ENCODE measurements at regions not wholly inside any gene's neighbourhood (a gene's known extent, or its start where the extent isn't known, plus 50 kb on each side); places are given as distances from the start of the nearest gene placed in this dataset.

DNA sequence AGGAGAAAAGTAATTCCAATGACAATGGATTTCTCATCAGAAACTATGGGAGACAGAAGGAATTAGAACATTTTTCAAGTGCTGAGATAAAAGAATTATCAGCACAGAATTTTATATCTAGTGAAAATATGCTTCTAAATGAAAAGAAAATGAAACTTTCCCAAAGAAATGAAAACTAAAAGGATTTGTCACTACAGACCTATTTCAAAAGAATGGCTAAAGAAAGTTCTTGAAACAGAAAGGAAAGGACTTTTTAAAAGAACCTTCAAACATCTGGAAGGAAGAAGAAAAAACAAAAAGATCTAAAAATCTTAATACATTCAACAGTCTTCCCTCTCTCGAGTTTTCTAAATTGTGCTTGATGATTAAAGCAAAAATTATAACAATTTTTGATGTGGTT lies 255.4 kb downstream of the FAM76B start:
- no peak overlapping the region for H3K4me2 ChIP-seq (ENCODE audit: insufficient read depth, low read length)
- DNase-seq (no peak), ATAC-seq (ENCODE audit: insufficient read depth, low read depth) (no peak)
- H2AFZ ChIP-seq (ENCODE audit: low read depth, low read length), result no peak overlapping the region
- H3K4me1 ChIP-seq (ENCODE audit: insufficient read depth, low read length), result no peaks in the 10 kb centered on the region
- H3K79me2 ChIP-seq (ENCODE audit: insufficient read depth, low read length), result no peaks in the 10 kb centered on the region
- H3K4me3 ChIP-seq (ENCODE audit: low read depth in 1 of 2, low read length in 2 of 2), result no peak overlapping the region
- H4K20me1 ChIP-seq (ENCODE audit: insufficient read depth, low read length), result no peaks in the 10 kb centered on the region
- no peaks in the 10 kb centered on the region for H3K27me3 ChIP-seq (ENCODE audit: insufficient read depth, low read length, poor library complexity)
- TF ChIP-seq EZH2 (IDR thresholded peaks at IDR 0.05; ENCODE audit: borderline replicate concordance, low read depth, low read length, severe bottlenecking) (no peak), CTCF (IDR thresholded peaks at IDR 0.05; ENCODE audit: borderline replicate concordance, extremely low read depth, low read length, poor library complexity, severe bottlenecking) (no peak)
- no peaks in the 10 kb centered on the region for H3K9me3 ChIP-seq (ENCODE audit: insufficient read depth, low read length, severe bottlenecking)
- no peak overlapping the region for H3K9ac ChIP-seq (ENCODE audit: low read depth, low read length)
- H3K27ac ChIP-seq (ENCODE audit: low read length), result no peak overlapping the region
- no peaks in the 10 kb centered on the region for H3K36me3 ChIP-seq (ENCODE audit: insufficient read depth, low read length)

GRCh38 chr11:95531116-95531515 lies 258.5 kb downstream of the FAM76B start:
- Histone ChIP-seq H3K4me1 (ENCODE audit: insufficient read depth, low read length) (no peaks in the 10 kb centered on the region), H3K79me2 (ENCODE audit: insufficient read depth, low read length) (no peaks in the 10 kb centered on the region), H3K4me3 (ENCODE audit: low read depth in 1 of 2, low read length in 2 of 2) (no peak overlapping the region), H3K27ac (ENCODE audit: low read length) (no peak overlapping the region), H3K4me2 (ENCODE audit: insufficient read depth, low read length) (no peak overlapping the region), H4K20me1 (ENCODE audit: insufficient read depth, low read length) (no peaks in the 10 kb centered on the region), H3K27me3 (ENCODE audit: insufficient read depth, low read length, poor library complexity) (no peaks in the 10 kb centered on the region), H3K36me3 (ENCODE audit: insufficient read depth, low read length) (no peaks in the 10 kb centered on the region), H3K9ac (ENCODE audit: low read depth, low read length) (no peak overlapping the region), H2AFZ (ENCODE audit: low read depth, low read length) (no peak overlapping the region), H3K9me3 (ENCODE audit: insufficient read depth, low read length, severe bottlenecking) (no peaks in the 10 kb centered on the region)
- ATAC-seq (ENCODE audit: insufficient read depth, low read depth) (no peak), DNase-seq (no peak)
- TF ChIP-seq EZH2 (IDR thresholded peaks at IDR 0.05; ENCODE audit: borderline replicate concordance, low read depth, low read length, severe bottlenecking) (no peak), CTCF (IDR thresholded peaks at IDR 0.05; ENCODE audit: borderline replicate concordance, extremely low read depth, low read length, poor library complexity, severe bottlenecking) (no peak)

GRCh38 chr11:95524314-95525036 lies 265.1 kb downstream of the FAM76B start:
- Histone ChIP-seq H3K79me2 (ENCODE audit: insufficient read depth, low read length) (no peaks in the 10 kb centered on the region), H3K36me3 (ENCODE audit: insufficient read depth, low read length) (no peaks in the 10 kb centered on the region), H3K4me2 (ENCODE audit: insufficient read depth, low read length) (no peak overlapping the region), H3K4me1 (ENCODE audit: insufficient read depth, low read length) (no peaks in the 10 kb centered on the region), H3K4me3 (ENCODE audit: low read depth in 1 of 2, low read length in 2 of 2) (no peak overlapping the region), H3K27me3 (ENCODE audit: insufficient read depth, low read length, poor library complexity) (no peaks in the 10 kb centered on the region), H3K27ac (ENCODE audit: low read length) (no peak overlapping the region), H2AFZ (ENCODE audit: low read depth, low read length) (no peak overlapping the region), H3K9me3 (ENCODE audit: insufficient read depth, low read length, severe bottlenecking) (no peaks in the 10 kb centered on the region), H3K9ac (ENCODE audit: low read depth, low read length) (no peak overlapping the region), H4K20me1 (ENCODE audit: insufficient read depth, low read length) (no peaks in the 10 kb centered on the region)
- ATAC-seq (ENCODE audit: insufficient read depth, low read depth) (no peak), DNase-seq (no peak)
- TF ChIP-seq CTCF (IDR thresholded peaks at IDR 0.05; ENCODE audit: borderline replicate concordance, extremely low read depth, low read length, poor library complexity, severe bottlenecking) (no peak), EZH2 (IDR thresholded peaks at IDR 0.05; ENCODE audit: borderline replicate concordance, low read depth, low read length, severe bottlenecking) (no peak)

Measured in DND-41 (cell line).